G401.6 (cell line): ENCODE measurements at regions not wholly inside any gene's neighbourhood (a gene's known extent, or its start where the extent isn't known, plus 50 kb on each side); places are given as distances from the start of the nearest gene placed in this dataset.

Experiments
- FAIRE-seq: peaks from 2 replicates; lab custom pipeline; 2012; peaks lifted over from hg19 to GRCh38; lab: Jason Lieb, UNC

GRCh38 chr21:28230559-28230958, 762.1 kb downstream of the LTN1 start:
- no peak for FAIRE-seq

DNA sequence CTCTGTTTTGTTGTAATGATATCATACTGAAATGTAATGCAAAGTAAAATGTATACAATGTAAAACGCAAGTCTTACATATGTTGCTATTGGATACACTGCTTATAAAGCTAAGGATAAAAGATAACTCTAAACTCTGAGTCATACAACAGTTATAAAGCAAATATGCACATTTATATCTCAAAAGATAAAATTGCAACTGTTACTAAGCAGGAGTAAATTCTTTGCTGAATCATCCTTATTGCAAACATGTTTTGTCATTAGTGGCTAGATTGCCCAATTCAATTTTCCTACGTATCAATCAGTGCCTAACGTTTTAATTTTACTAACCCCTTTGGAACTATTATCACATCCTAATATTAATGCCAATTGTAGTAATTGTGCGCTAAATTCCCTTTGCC, 762.9 kb downstream of the LTN1 start:
- FAIRE-seq = no peak

DNA sequence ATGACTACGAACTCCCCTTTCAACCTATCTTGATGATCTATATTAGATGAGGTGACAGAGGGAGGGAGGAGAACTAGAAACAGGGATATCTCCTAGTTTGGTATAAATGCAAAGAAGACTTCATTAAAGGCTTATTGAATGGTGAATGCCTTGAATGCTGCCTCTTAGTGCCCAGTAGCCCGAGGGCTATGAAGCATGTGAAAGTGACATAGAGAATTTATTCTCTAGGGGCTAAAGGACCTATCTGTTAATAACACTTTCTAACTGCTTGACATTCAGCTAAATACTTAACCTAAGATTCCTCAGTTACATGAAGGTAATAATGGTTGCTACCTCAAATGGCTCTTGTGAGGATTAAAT, 764.1 kb downstream of the LTN1 start:
- FAIRE-seq = no peak

DNA sequence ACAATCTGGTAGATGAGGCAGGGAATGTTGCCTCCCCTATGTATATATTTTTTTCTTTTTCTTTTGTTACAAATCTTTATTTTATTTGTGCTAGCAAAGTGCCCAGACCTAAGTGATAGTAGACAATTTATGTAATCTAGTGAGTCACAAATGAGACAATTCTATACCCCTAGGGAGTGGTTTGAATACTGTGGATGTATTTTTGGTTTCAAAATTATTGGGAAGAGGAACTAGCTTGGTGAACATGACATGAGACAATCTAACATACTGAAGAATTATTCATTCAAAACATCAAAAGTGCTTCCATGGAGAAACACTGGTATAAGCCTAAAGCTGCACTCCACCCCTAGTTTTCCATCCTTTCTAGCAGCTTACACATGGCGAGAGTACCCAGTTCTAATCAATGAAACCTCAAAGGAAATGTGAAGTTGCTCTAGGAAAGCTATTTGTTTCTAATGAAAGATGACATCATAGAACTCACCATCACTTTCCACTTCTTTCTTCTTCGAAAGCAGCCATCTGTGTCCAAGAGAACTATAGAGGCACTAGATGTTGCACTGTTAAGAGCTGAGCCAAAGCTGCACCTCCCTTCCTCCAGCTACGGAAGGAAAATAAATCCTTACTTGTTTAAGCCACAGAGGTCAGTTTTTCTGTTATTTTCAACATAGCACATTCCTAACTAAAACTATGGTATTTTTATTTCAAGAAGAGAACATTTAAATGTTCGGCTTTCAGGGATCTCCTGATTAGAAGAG, 764.6 kb downstream of the LTN1 start:
- FAIRE-seq = no peak

DNA sequence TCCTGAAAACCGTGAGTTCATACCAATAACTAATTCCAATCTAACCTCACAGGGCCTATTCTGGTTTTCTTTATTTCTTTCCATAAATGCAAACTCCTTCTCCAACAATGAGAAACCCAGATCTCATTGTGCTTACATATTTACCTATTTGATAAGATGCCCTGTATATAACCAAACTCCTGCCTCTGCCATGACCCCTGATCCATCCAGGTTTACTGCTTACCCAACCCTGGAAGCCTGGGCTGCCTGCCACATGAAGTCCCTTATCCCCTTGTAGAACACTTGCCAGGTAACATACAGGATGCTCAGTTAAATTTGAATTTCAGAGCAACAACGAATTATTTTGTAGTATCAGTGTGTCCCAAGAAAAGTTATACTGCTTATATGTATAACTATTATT, 766.1 kb downstream of the LTN1 start:
- no peak for FAIRE-seq

- no peak for FAIRE-seq
These were observed 768.4 kb downstream of the LTN1 start for GRCh38 chr21:28224191-28224726.

DNA sequence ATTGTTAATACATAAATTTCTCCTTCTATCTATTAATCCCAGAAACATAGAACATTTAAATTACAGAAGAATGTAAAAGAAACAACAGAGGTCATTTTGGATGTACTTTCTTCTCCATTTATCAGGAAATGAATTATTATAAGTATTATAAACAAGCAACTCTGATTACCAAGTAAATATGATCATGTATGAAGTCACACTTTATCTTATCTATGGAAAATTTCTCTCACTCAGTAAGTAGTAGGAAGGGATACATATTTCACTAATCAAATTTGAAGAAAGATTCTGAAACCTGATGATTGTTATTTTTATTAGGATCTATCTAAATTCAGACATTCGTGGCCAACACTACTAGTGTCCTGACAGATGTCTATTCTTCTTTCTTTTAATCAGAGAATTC, 770.7 kb downstream of the LTN1 start:
- FAIRE-seq = no peak

DNA sequence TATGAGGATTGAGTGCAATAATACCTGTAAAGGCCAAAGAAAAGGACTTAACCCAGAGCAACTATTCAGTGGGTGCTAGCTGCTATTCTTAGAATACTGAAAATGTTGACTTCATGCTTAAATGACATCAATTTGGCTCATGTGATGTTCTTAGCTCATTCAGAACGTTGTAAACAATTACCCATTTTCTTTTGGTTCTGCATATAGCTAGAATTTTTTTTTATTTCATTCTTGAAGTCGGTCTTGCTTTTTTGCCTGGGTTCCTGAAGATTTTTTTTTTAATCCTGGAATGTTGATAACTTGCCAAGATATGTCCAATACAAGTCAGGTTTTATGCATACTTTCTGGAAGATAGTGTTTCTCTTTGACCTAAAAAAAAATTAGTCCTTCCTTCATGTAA, 772.0 kb downstream of the LTN1 start:
- FAIRE-seq = no peak

DNA sequence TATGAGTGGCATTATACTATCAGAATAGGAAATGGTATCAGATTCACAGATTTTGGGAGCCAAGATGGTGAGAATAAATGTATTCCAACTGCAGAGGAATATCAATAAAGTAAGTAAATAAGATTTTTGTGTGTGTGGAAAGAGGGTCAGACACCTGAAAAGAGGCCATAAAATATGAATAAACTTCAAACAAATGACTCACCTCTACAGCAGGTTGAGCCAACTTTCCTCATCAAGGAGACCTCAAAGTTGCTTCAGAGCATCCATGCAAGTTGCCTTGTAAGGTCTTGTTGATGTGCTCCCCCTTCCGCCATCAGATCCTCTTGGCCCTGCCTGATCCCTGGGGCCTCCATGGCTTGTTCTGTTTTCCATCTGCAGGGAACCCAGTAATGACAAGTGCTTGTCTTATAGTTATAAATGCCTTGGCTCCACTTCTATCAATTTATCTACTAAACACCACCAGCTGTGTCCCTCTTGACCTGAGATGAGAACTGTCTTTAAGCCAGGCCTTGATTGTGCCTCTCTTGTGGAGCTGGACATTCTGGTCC, 775.6 kb downstream of the LTN1 start:
- no peak for FAIRE-seq

DNA sequence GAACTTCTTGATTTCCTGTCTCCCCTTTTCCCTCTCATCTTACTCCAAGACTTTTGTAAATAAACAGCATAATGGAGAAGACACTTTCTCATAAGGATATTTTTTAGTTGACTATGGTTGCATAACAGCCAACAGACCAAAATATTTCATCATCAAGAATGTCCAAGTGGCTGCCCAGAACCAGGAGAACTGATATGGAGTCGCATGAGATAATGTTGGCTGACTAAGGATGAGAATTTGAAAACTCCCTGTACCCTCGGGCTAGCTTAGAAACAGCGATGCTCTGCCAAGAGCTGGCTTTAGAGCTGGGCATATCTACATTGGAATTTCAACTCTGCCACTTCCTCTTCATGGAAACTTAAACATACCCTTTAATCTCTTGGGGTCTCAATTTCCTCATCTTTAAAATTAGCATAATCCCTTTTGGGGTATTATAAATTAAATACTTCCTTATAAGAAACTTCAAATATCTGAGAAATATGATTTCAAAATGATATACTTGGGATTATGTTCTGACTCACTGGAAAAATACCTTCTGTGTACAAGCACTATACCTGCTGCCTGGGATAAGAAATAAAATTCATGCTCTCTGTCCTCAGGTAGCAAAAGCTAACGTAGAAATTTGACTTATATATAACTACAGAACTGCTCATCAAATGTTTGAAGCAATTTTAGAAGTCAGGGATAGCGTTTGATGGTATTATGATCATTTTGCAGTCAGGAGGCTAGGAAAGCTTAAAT, 777.3 kb downstream of the LTN1 start:
- no peak for FAIRE-seq

- no peak for FAIRE-seq
These were observed 777.9 kb downstream of the LTN1 start for GRCh38 chr21:28214786-28215185.

DNA sequence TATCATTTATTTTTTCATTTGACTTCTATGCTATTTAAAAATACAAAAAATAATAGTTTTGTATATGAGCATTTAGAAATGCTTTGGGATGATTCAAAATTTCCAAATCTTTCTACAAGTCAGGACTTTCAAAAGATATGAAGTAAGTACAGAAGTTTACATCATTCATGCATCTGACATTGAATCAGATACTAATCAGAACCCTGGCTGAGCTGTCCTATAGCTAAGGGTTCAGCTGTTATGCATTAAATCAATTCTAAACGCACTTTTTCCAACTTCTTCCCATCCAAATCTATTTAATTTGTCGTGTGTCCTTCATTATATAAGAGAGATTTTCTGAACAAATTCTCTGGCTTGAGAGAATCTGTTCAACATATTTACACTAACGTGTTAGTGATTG, 779.4 kb downstream of the LTN1 start:
- no peak for FAIRE-seq

- FAIRE-seq = no peak
These were observed 780.6 kb downstream of the LTN1 start for GRCh38 chr21:28212061-28212460.

DNA sequence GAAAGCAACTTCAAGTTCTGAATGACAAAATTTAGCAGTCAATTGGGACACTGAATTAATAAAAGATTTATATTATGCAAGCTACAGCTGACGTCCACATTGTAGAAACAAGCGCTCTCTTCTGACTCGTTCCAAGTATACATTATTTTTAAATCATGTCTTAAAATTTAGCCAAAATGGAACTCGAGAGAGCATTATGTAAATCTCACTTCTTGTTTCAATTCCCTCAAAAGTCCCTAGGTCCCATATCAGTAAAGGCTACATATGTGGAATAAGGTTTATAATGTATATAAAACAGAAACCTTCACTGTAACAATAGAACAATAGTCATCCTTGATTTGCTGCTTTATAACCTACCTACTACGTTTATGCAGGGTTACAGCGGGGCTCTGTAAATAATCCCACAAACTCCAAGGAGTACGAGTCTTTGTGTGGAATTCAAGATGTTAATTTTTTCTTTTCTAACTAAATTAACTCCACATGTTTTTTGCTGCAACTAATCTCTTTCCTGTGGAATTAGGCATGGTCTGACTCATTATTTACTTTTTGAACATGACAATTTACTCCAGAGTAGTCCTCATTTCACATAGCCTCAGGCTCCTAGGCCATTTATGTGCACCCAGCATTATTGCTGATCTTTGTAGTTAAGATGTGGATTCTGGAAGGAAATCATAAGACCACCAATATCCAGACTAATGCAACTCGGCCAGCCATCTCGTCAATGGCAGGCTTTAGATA, 785.1 kb downstream of the LTN1 start:
- no peak for FAIRE-seq

- no peak for FAIRE-seq
These were observed 792.0 kb downstream of the LTN1 start for GRCh38 chr21:28200726-28201125.

DNA sequence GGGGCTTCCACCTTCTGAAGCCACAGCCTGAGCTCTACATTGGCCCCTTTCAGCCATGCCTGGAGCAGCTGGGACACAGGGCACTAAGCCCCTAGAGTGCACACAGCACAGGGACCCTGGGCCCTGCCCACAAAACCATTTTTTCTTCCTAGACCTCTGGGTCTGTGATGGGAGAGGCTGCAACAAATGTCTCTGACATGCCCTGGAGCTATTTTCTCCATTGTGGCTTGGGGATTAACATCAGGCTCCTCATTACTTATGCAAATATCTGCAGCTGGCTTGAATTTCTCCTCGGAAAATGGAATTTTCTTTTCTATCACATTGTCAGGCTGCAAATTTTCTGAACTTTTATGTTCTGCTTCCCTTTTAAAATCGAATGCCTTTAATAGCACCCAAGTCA, 795.7 kb downstream of the LTN1 start:
- no peak for FAIRE-seq

- no peak for FAIRE-seq
These were observed 799.5 kb downstream of the LTN1 start for GRCh38 chr21:28193189-28193588.

DNA sequence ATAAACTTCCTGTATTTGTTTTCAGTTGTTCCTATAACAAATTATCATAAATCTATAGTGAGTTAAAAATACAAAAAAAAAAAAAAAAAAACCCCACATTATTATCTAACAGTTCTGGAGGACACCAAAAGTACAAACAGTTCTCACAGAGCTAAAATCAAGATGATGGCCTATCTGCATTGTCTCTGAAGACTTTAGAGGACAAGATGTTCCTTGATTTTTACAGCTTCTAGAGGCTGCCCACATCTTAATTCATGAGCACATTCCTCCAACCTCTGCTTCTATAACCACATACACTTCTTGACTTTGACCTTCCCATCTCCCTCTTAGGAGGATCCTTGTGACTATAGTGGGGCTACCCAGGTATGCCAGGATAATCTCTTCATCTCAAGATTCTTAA, 806.1 kb downstream of the LTN1 start:
- FAIRE-seq = no peak

GRCh38 chr21:28181730-28182129, 810.9 kb downstream of the LTN1 start:
- no peak for FAIRE-seq

DNA sequence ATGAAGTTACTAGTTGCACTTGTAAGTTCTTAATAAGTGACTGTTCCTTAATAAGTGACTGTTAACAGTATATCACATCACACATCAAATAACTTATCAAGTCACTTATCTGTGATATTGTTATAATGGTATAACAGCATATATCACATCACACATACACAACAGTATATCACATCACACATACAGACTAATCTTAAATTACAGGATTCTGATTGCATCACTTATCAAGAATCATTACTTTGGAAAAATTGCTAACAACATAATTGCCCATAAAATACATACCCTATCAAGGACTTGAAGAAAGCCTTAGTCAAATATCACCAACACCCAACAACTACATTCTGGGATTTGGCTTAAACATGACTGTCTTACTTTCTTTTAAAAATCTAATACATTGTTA, 813.5 kb downstream of the LTN1 start:
- FAIRE-seq = no peak

- FAIRE-seq = no peak
These were observed 815.6 kb downstream of the LTN1 start for GRCh38 chr21:28177124-28177523.

DNA sequence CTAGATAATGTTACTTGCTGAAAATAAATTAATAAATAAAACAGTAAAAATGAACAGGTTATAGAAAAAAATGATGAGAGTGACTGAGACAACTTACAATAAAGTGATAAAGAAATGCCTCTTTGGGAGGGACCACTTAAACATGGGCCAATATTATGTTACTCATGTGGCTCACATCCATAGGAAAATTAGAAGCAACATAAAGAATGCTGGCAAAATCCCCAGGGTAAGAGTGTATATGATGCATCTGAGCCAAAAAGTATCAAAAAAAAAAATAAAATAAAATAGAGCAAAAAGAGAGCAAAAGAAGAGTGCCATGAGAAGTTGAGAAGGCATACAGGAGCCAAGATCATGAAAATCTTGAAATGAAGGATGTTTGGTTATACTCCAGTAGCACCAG, 818.0 kb downstream of the LTN1 start:
- FAIRE-seq = no peak

DNA sequence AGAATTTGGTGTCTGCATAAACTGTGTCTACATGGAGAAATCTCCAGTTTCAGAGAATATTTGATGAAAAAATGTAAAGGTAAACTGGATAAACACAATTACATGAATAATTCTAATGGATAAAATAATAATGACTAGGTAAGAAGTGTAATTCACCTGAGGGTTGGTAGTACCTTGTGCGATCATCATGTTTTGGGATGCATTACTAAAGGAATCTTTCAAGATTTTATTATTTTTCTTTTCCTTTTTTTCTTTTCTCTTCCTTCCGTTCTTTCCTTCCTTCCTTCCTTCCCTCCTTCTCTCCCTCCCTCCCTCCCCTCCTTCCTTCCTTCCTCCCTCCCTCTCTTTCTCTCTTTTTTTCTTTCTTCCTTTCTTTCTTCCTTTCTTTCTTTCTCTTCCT, 818.7 kb downstream of the LTN1 start:
- no peak for FAIRE-seq
